Fibroblast of skin of right quadriceps (primary cell): ENCODE measurements at regions not wholly inside any gene's neighbourhood (a gene's known extent, or its start where the extent isn't known, plus 50 kb on each side); places are given as distances from the start of the nearest gene placed in this dataset.

Experiments
- DNase-seq: peaks from one replicate; pipeline ENCODE4 v3.0.0-alpha.2; 2013

DNA sequence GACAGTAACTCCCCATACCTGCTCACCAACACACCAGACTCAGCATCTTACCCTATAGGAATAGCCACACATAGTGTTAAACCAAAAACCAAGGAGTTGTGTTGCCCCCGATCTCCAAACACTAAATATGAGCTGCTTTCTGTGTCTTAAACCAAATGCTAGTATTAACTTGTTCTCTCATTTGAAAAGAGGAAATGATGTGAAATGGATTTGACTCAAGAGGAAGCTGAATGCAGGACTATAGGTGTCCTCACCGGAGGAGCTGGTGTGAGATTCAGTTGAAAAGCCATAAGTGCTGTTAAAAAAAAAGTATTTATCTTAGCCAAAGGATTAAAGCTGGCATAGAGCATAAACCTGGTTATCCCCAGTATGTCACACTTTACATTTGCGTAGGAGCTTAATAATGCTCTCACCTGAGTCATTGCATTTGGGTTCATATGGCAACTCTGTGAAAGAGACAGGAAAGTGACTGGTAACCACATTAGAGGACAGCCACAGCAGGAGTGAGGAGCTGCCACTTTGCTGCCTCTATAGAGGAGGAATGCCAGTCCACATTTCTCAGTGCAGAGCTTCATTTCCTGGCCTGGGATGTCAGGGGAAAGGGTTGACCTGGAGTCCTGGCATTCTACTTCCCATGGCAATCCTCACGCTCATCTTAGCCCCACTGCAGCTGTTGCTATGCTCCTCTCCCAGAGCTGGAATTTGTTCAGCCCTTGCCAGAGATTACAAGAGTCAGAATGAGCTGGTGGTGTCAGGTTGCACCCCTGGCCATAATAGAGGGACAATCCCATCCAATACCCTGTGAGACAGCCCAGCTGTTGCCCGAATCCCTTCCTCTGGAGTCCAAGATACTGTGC lies 143.3 kb upstream of the ANKFN1 start:
- no peak for DNase-seq

GRCh38 chr17:56011406-56012131 lies 141.7 kb upstream of the ANKFN1 start:
- DNase-seq: no peak

DNA sequence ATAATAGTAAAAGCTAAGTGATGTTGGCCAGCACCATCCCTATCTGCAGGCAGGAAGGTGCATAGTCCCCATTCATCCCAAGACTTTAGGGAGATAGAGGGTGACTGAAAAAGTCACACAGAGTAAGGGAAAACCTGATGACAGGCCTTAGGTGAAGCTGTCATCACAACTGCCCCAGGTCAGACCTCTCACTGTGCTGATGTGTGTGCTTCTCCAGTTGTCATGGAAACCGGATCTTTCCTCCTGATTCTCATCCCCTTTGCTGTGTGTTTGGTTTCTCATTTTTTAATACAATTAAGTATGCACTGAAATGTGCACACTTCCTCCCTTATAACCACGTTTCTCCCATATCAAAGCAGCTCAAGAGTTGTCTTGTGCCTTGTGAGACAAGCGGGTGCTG lies 135.1 kb upstream of the ANKFN1 start:
- DNase-seq: no peak

DNA sequence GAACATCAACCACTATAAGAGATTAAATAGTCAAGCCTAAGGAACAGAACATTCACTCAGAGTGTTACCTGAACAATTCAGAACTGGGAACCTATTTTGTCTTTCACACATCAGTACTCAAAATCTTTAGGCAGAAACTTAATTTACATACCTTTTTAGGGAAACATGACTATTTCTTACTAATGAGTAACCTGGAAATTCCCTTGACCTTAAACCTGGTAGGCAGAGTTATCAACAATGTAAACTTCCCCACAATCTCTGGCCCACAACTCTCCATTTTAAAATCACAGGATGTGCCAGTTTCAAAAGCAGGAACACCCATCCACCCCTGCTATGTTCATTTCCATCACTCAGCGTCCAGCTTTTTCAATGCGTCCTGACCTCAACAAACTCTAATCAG lies 132.9 kb upstream of the ANKFN1 start:
- no peak for DNase-seq

DNA sequence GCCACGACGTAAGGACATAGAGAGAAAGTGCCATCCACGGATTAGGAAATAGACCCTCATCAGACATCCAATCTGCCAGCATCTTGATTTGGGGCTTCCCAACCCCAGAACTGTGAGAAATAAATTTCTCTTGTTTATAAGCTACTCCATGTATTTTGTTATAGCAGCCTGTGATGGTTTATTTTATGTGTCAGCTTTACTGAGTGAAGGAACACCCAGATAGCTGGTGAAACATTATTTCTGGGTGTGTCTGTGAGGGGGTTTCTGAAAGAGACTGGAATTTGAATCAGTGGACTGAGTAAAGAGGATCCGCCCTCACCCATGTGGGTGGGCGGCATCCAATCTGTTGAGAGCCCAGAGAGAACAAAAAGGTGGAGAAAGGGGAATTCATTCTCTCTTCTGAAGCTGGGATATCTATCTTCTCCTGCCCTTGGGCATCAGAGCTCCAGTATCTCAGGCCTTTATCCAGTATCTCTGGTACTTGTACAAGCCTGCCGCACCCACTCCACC lies 131.5 kb upstream of the ANKFN1 start:
- no peak for DNase-seq

DNA sequence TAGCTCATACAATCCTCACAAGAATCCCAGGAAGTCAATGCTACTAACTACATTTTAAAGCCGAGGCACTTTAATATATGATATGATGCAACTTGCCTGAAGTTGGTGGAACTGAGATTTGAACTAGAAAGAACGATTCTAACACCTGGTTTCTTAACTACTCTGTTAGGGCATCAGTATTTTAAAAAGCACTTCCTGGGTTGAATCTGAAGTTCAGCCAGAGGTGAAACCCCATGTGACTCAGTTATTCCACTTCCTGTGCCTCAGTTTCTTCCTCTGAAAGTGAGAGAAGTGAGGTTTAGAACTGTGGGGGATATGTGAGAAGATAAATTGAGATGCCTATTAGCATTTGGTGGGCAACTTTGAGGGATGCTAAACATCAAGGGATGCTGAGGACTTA lies 129.4 kb upstream of the ANKFN1 start:
- no peak for DNase-seq

DNA sequence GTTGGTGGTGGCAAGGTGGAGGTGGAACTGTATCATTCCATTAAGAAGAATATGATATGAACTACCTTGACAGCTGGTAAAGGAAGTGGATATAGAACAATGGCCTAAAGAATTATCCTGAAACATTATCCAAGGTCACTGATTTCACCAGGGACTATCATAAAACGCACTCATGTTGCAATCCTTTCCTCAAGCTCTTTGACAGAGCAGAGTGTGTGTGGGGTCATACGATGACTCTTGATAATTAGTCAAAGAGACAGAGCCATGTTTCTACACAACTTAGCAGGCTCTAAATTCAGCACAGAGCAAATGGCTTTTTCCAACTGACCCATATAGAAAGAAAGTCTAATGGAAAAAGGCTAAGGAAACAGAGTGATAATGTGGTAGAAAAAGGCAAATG lies 126.4 kb upstream of the ANKFN1 start:
- DNase-seq: no peak

GRCh38 chr17:56028837-56029236 lies 124.4 kb upstream of the ANKFN1 start:
- DNase-seq: no peak

DNA sequence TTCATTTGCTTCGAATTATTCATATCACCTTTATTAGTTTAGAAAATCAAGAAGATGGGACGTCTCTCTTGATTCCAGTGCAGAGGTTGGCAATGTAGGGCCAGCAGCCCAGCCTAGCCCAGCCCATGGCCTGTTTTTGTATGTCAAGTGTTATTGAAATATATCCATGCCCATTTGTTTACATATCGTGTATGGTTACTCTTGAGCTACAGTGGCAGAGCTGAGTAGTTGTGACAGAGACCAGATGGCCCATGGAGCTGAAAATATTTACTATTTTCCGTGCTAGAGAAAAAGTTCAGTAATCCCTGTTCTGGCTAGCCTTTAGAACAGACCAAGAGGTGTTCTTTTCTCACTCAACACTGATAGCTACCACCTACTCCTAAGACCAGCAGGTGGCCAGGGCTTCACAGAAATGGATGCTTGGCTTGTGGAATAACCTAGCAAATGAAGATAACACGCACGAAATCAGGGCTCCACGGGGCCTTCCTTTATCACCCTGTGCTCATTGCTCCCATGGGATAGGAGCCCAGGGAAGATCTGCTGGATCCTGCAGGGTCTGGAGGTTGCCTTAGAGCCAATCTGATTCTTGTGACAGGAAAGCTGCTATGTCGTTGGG lies 123.2 kb upstream of the ANKFN1 start:
- no peak for DNase-seq

GRCh38 chr17:56031636-56032035 lies 121.6 kb upstream of the ANKFN1 start:
- DNase-seq: no peak

- DNase-seq: no peak
Measured at GRCh38 chr17:56034197-56034635, 119.1 kb upstream of the ANKFN1 start.

DNA sequence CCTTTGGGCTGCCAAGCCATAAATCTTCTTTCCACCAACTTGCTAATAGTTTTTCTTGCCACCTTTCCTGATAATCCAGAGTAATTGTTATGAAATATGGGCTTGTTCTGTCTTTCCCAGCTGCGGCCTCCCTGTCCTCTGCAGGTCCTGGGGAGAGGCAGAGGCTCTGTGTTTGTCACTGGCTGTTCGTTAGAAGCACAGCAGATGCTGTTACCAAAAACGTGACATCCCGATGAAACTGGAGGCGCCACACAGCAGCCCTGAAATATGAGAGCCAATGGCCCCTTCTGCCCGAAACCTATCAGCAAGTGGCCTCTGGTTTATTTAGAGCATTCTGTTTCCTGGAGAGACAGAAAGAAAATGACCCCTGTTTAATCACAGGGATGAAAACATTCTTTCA lies 115.1 kb upstream of the ANKFN1 start:
- no peak for DNase-seq

GRCh38 chr17:56045872-56046271 lies 107.4 kb upstream of the ANKFN1 start:
- no peak for DNase-seq

- DNase-seq: no peak
Measured at GRCh38 chr17:56047331-56047730, 105.9 kb upstream of the ANKFN1 start.

GRCh38 chr17:56057869-56058268 lies 95.4 kb upstream of the ANKFN1 start:
- DNase-seq: no peak

DNA sequence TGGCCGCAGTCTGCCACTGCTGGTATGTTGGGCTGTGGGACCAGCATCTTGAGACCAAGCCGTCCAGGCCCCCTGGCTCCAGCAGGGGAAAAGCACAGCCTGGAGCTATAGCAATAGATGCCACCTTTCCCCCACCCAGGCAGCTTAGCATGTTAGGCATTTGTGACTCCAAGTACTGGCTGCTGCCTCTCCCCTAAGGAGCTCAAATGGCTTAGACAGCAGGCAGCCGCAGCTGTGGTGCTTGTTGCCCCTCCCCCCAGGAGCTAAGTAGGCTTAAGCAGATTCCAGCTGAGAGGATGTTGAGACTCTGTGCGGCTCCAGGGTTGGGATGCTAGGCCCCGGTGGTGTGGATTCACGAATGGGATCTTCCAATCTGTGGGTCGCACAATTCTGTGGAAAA lies 88.8 kb upstream of the ANKFN1 start:
- DNase-seq: no peak

GRCh38 chr17:56074361-56074890 lies 78.8 kb upstream of the ANKFN1 start:
- DNase-seq: no peak

DNA sequence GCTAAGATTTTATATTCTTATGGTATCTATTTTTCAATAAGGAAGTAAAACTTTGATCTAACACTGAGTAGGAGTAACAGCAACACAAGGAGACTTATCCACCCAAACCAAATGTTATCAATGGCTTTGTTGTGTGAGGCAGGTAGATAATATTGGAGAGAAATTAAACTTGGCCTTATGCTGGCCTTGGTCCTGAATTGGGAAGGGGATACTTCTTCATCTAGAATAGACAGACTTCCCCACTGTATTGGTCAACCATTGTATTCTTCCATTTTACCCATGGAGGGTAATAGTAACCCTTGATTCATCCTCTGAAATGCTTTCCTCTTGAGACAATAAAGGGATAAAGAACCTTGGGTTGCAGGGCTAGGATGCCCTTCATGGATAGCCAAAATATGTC lies 76.3 kb upstream of the ANKFN1 start:
- DNase-seq: no peak

- no peak for DNase-seq
Measured at GRCh38 chr17:56083475-56083874, 69.8 kb upstream of the ANKFN1 start.

DNA sequence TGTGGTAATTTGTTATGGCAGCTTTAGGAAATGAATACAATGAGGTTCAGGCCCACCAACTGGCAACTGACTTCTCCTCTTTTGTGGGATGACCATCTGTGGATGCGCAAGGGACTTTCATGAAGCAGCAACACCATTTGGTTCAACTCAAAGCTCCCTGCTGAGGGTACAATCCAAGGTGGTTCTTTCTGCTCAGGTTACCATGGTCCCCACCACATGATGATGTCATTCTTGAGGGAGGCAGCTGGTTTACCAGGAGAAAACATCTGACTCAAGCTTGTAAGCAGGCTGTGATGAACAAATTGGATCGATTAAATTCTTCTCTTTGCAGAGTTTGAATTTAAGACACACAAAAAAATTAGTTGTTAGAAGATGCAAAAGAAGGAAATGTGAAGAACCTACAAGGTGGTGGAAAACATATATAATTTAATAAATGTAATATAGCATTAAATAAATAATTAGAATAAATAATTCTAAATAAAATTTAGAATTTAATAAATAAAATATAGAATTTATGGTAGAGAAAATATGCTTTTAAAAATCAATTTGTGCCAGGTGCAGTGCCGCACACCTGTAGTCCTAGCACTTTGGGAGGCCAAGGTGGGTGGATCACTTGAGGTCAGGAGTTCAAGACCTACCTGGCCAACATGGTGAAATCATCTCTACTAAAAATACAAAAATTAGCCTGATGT lies 67.6 kb upstream of the ANKFN1 start:
- no peak for DNase-seq

- no peak for DNase-seq
Measured at GRCh38 chr17:56087199-56087598, 66.1 kb upstream of the ANKFN1 start.

GRCh38 chr17:56096026-56096810 lies 57.1 kb upstream of the ANKFN1 start:
- DNase-seq: peak; percentile 77
